ENCODE measurements at regions not wholly inside any gene's neighbourhood (a gene's known extent, or its start where the extent isn't known, plus 50 kb on each side); places are given as distances from the start of the nearest gene placed in this dataset.

- no peak for DNase-seq (ENCODE audit: low spot score)
- Histone ChIP-seq H3K9me3 (ENCODE audit: low read length) (no peaks in the 10 kb centered on the region), H2AFZ (ENCODE audit: low read length) (no peak overlapping the region), H4K20me1 (ENCODE audit: insufficient read depth, low read length) (no peaks in the 10 kb centered on the region), H3K9me2 (ENCODE audit: insufficient read depth, low read length) (no peaks in the 10 kb centered on the region), H3K4me2 (ENCODE audit: low read length) (no peak overlapping the region), H3K79me2 (ENCODE audit: insufficient read depth, low read depth, low read length) (no peaks in the 10 kb centered on the region), H3K4me3 (ENCODE audit: low read depth, low read length, poor library complexity, severe bottlenecking) (no peak overlapping the region), H3K36me3 (ENCODE audit: insufficient read depth, low read length) (no peaks in the 10 kb centered on the region), H3K27ac (ENCODE audit: low read depth, low read length, poor library complexity, severe bottlenecking) (no peak overlapping the region), H3K4me1 (ENCODE audit: insufficient read depth, low read length, poor library complexity, severe bottlenecking) (no peaks in the 10 kb centered on the region)
- TF ChIP-seq CTCF (conservative IDR thresholded peaks at IDR 0.05; ENCODE audit: low read length) (no peak), EZH2phosphoT487 (IDR thresholded peaks at IDR 0.05; ENCODE audit: borderline replicate concordance, low read depth, low read length) (no peak)
- CTCF ChIA-PET (ENCODE audit: unreplicated experiment) = no interaction called here
- intact Hi-C loops (cut with micrococcal nuclease; ENCODE audit: unreplicated experiment) = no loop called here
- no TSS peak for BruUV-seq (replicated peaks)
- POLR2A ChIA-PET = interaction anchor here (0.6 to 2.0 kb wide), 4 partner anchors 9 to 1886 kb away, joined by 3 to 4 read pairs (median 3); no protein-coding TSS in a partner anchor
Observed at GRCh38 chr12:76144245-76144549, 59.7 kb upstream of the NAP1L1 start.

- H3K79me2 ChIP-seq (ENCODE audit: insufficient read depth, low read depth, low read length) = no peaks in the 10 kb centered on the region
- TF ChIP-seq EZH2phosphoT487 (IDR thresholded peaks at IDR 0.05; ENCODE audit: borderline replicate concordance, low read depth, low read length) (no peak), CTCF (conservative IDR thresholded peaks at IDR 0.05; ENCODE audit: low read length) (no peak)
- no peaks in the 10 kb centered on the region for H3K9me3 ChIP-seq (ENCODE audit: low read length)
- no peak overlapping the region for H3K4me3 ChIP-seq (ENCODE audit: low read depth, low read length, poor library complexity, severe bottlenecking)
- no peak overlapping the region for H3K27ac ChIP-seq (ENCODE audit: low read depth, low read length, poor library complexity, severe bottlenecking)
- intact Hi-C loops (cut with micrococcal nuclease; ENCODE audit: unreplicated experiment) = no loop called here
- no peaks in the 10 kb centered on the region for H3K9me2 ChIP-seq (ENCODE audit: insufficient read depth, low read length)
- ChIA-PET POLR2A (interaction anchor here (1.0 to 2.0 kb wide), 2 partner anchors 8 to 23 kb away, joined by 3 to 4 read pairs; no protein-coding TSS in a partner anchor), CTCF (ENCODE audit: unreplicated experiment) (interaction anchor here (0.6 kb wide), 1 partner anchor 120 kb away, joined by 3 read pairs; no protein-coding TSS in a partner anchor)
- H3K4me1 ChIP-seq (ENCODE audit: insufficient read depth, low read length, poor library complexity, severe bottlenecking) = no peaks in the 10 kb centered on the region
- no TSS peak for BruUV-seq (replicated peaks)
- H3K36me3 ChIP-seq (ENCODE audit: insufficient read depth, low read length) = no peaks in the 10 kb centered on the region
- DNase-seq (ENCODE audit: low spot score) = no peak
- H2AFZ ChIP-seq (ENCODE audit: low read length) = no peak overlapping the region
- no peaks in the 10 kb centered on the region for H4K20me1 ChIP-seq (ENCODE audit: insufficient read depth, low read length)
- H3K4me2 ChIP-seq (ENCODE audit: low read length) = no peak overlapping the region
Observed at GRCh38 chr12:76143343-76144244, 59.1 kb upstream of the NAP1L1 start.

- Histone ChIP-seq H3K79me2 (ENCODE audit: insufficient read depth, low read depth, low read length) (no peaks in the 10 kb centered on the region), H3K4me1 (ENCODE audit: insufficient read depth, low read length, poor library complexity, severe bottlenecking) (no peaks in the 10 kb centered on the region), H2AFZ (ENCODE audit: low read length) (no peak overlapping the region), H3K9me2 (ENCODE audit: insufficient read depth, low read length) (no peaks in the 10 kb centered on the region), H3K4me3 (ENCODE audit: low read depth, low read length, poor library complexity, severe bottlenecking) (no peak overlapping the region), H3K36me3 (ENCODE audit: insufficient read depth, low read length) (no peaks in the 10 kb centered on the region), H3K4me2 (ENCODE audit: low read length) (no peak overlapping the region), H3K9me3 (ENCODE audit: low read length) (no peaks in the 10 kb centered on the region), H3K27ac (ENCODE audit: low read depth, low read length, poor library complexity, severe bottlenecking) (no peak overlapping the region), H4K20me1 (ENCODE audit: insufficient read depth, low read length) (no peaks in the 10 kb centered on the region)
- no peak for DNase-seq (ENCODE audit: low spot score)
- TF ChIP-seq CTCF (conservative IDR thresholded peaks at IDR 0.05; ENCODE audit: low read length) = no peak
- TF ChIP-seq EZH2phosphoT487 (IDR thresholded peaks at IDR 0.05; ENCODE audit: borderline replicate concordance, low read depth, low read length) = no peak
- POLR2A ChIA-PET = interaction anchor here (0.8 to 1.0 kb wide), 2 partner anchors 25 to 649 kb away, joined by 3 read pairs; no protein-coding TSS in a partner anchor
- CTCF ChIA-PET (ENCODE audit: unreplicated experiment) = no interaction called here
- BruUV-seq (replicated peaks) = no TSS peak
- intact Hi-C loops (cut with micrococcal nuclease; ENCODE audit: unreplicated experiment) = no loop called here
Observed at GRCh38 chr12:76142305-76142704, 57.8 kb upstream of the NAP1L1 start.

Measured in OCI-LY7 (cell line).